GM12878 (cell line): ENCODE measurements at regions not wholly inside any gene's neighbourhood (a gene's known extent, or its start where the extent isn't known, plus 50 kb on each side); places are given as distances from the start of the nearest gene placed in this dataset.

Source experiments
- ATAC-seq: fragments of 200-7000 bp; cut with Tn5 transposase; 3 replicates; pipeline ENCODE4 v1.9.1; 2020; ENCODE audit warnings: mild to moderate bottlenecking, moderate library complexity
- BruUV-seq: library from RNA; stranded (reverse); fragments of 400-500 nt; replicated peaks from 2 replicates; lab custom pipeline; 2021; lab: Mats Ljungman, UMichigan
- CTCF ChIA-PET: fragments of 300-600 bp; sonication (Branson Sonifier 250); formaldehyde crosslinking; extraction: SDS; loops from one replicate; lab custom pipeline; 2021; ENCODE audit warnings: inconsistent platforms; lab: Yijun Ruan, JAX
- POLR2A ChIA-PET: fragments of 350-600 bp; formaldehyde crosslinking; extraction: SDS; loops from one replicate; lab custom pipeline; 2021; ENCODE audit warnings: inconsistent platforms; lab: Charles Lee
- RAD21 ChIA-PET: fragments of 300-600 bp; sonication (Branson Sonifier 250); formaldehyde crosslinking; loops from one replicate; lab custom pipeline; 2023; ENCODE audit warnings: antibody characterized with exemption; ENCODE audit not compliant: unreplicated experiment; lab: Charles Lee
- SMC1A ChIA-PET: fragments of 300-600 bp; sonication (Branson Sonifier 250); formaldehyde crosslinking; loops from one replicate; lab custom pipeline; 2023; ENCODE audit not compliant: unreplicated experiment, uncharacterized antibody; lab: Charles Lee
- DNase-seq: peaks from one replicate; pipeline ENCODE4 v3.0.0-alpha.2; 2011; ENCODE audit warnings: low read depth, low spot score
- FAIRE-seq: peaks from 3 replicates; lab custom pipeline; 2011; peaks lifted over from hg19 to GRCh38; lab: Jason Lieb, UNC
- H2AFZ ChIP-seq: 2 replicates; pipeline ENCODE4 v1.6.0; 2011; ENCODE audit warnings: low read depth, low read length, control low read depth; ENCODE audit not compliant: control insufficient read depth
- H3K27ac ChIP-seq: 2 replicates; pipeline ENCODE4 v1.5.1; 2011; ENCODE audit warnings: control low read depth; ENCODE audit not compliant: control insufficient read depth, insufficient read depth
- H3K27me3 ChIP-seq, 2 experiments: replicated peaks in 1 of 2; 2 replicates each; pipeline versions ENCODE4 v1.6.0 to v1.6.1; 2011; ENCODE audit warnings: low read length in 1 of 2; ENCODE audit not compliant: control insufficient read depth in 2 of 2, insufficient read depth in 2 of 2
- H3K36me3 ChIP-seq, 2 experiments: 2 replicates each; pipeline ENCODE4 v1.5.1; 2011; ENCODE audit warnings: low read length in 1 of 2; ENCODE audit not compliant: control insufficient read depth in 2 of 2, insufficient read depth in 2 of 2
- H3K4me1 ChIP-seq: 2 replicates; pipeline ENCODE4 v1.6.1; 2011; ENCODE audit warnings: mild to moderate bottlenecking, low read length, moderate library complexity, mixed read lengths; ENCODE audit not compliant: control insufficient read depth, insufficient read depth
- H3K4me2 ChIP-seq: 2 replicates; pipeline ENCODE4 v1.6.0; 2011; ENCODE audit warnings: control low read depth; ENCODE audit not compliant: control insufficient read depth, insufficient read depth
- H3K4me3 ChIP-seq: fragments of 200-600 bp; sonication (generic); 2 replicates; pipeline ENCODE4 v1.5.1; 2016
- H3K79me2 ChIP-seq: 2 replicates; pipeline ENCODE4 v1.6.0; 2011; ENCODE audit warnings: low read length; ENCODE audit not compliant: control insufficient read depth, insufficient read depth
- H3K9ac ChIP-seq: 2 replicates; pipeline ENCODE4 v1.8.0; 2011; ENCODE audit warnings: low read length, control low read depth, mixed read lengths; ENCODE audit not compliant: control insufficient read depth, insufficient read depth
- H3K9me3 ChIP-seq: replicated peaks from 3 replicates; pipeline ENCODE4 v1.5.1; 2011; ENCODE audit warnings: mild to moderate bottlenecking, low read length; ENCODE audit not compliant: control insufficient read depth, insufficient read depth
- H4K20me1 ChIP-seq: 2 replicates; pipeline ENCODE4 v1.6.0; 2011; ENCODE audit not compliant: control insufficient read depth, insufficient read depth
- ASH2L ChIP-seq: fragments of 300-600, 200-600 bp; sonication (generic); IDR thresholded peaks from 2 replicates; pipeline ENCODE4 v1.6.1; 2017; ENCODE audit warnings: low read depth, mild to moderate bottlenecking, borderline replicate concordance
- EP300 ChIP-seq, 2 experiments: fragments of 150-350 bp in 1 of 2; IDR thresholded peaks; 2 replicates each; pipeline ENCODE4 v1.6.1; 2011 to 2012; ENCODE audit warnings: low read depth in 2 of 2, low read length in 2 of 2, borderline replicate concordance in 1 of 2, improper control_type of control experiment in 1 of 2, inconsistent platforms in 1 of 2; ENCODE audit not compliant: control insufficient read depth in 1 of 2
- KDM1A ChIP-seq: fragments of 200-600 bp; sonication (generic); IDR thresholded peaks from 2 replicates; pipeline ENCODE4 v1.6.1; 2016; ENCODE audit warnings: borderline replicate concordance
- PAX8 ChIP-seq: fragments of 450-650 bp; IDR thresholded peaks from 2 replicates; pipeline ENCODE4 v1.6.1; 2017; ENCODE audit warnings: mild to moderate bottlenecking, moderate library complexity
- PML ChIP-seq: IDR thresholded peaks from 2 replicates; pipeline ENCODE4 v1.6.1; 2012; ENCODE audit warnings: low read length, inconsistent platforms
- POU2F2 ChIP-seq: IDR thresholded peaks from 3 replicates; pipeline ENCODE4 v1.6.1; 2011; ENCODE audit warnings: low read depth, mild to moderate bottlenecking, low read length, borderline replicate concordance
- TCF7 ChIP-seq: IDR thresholded peaks from 2 replicates; pipeline ENCODE4 v1.6.1; 2014; ENCODE audit warnings: antibody characterized with exemption, borderline replicate concordance
- YBX1 ChIP-seq: fragments of 450-650 bp; IDR thresholded peaks from 2 replicates; pipeline ENCODE4 v1.6.1; 2016; ENCODE audit warnings: antibody characterized with exemption
- ZBED1 ChIP-seq: IDR thresholded peaks from 2 replicates; pipeline ENCODE4 v1.6.1; 2016; ENCODE audit warnings: borderline replicate concordance
- WGBS: methylation state at CpG from one replicate; pipeline ENCODE4 v1.1.6; 2016; ENCODE audit warnings: low lambda C conversion rate; ENCODE audit not compliant: insufficient replicate concordance, insufficient coverage; ENCODE audit errors: missing lambda C conversion rate; 5-methylcytosine and 5-hydroxymethylcytosine counted together
- in situ Hi-C: fragments of 300-500 bp; cut with MboI; formaldehyde crosslinking; loops from 9 replicates; pipeline ENCODE4 v1.14.3; 2018; ENCODE audit warnings: mixed read lengths
- intact Hi-C: fragments of 100-400 bp; cut with micrococcal nuclease; formaldehyde crosslinking; loops from one replicate; pipeline ENCODE4 v1.14.2; 2022; ENCODE audit not compliant: unreplicated experiment
- TF ChIP-seq, protein P1 (sequence below): fragments of 450-650 bp; formaldehyde crosslinking; IDR thresholded peaks from 2 replicates; pipeline ENCODE4 v1.4.0; 2022; ENCODE audit warnings: mild to moderate bottlenecking, moderate library complexity
- TF ChIP-seq, protein P2 (sequence below): IDR thresholded peaks from 2 replicates; pipeline ENCODE4 v1.6.1; 2012; ENCODE audit warnings: mild to moderate bottlenecking, low read depth, low read length

DNA sequence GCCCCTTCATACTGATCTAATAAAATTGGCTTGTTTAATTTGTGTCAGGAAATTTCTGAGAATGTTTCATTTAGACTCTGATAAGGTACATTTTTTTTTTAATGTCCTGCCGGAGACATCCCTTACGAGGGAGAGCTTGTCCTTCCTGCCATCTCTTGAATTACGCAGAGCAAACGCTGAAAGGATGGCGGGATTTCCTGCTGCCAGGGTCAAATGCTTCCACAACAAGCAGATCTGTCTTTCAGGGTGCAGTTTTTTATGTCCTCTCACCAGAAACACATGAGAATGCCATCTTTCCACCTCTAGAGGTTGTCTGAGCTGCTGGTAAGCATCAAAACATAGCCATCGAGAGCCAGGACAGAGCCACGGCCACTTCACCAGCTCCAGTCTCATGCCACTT, 126.8 kb upstream of the ARHGAP5 start (continued):
- TF ChIP-seq, protein P1, sequence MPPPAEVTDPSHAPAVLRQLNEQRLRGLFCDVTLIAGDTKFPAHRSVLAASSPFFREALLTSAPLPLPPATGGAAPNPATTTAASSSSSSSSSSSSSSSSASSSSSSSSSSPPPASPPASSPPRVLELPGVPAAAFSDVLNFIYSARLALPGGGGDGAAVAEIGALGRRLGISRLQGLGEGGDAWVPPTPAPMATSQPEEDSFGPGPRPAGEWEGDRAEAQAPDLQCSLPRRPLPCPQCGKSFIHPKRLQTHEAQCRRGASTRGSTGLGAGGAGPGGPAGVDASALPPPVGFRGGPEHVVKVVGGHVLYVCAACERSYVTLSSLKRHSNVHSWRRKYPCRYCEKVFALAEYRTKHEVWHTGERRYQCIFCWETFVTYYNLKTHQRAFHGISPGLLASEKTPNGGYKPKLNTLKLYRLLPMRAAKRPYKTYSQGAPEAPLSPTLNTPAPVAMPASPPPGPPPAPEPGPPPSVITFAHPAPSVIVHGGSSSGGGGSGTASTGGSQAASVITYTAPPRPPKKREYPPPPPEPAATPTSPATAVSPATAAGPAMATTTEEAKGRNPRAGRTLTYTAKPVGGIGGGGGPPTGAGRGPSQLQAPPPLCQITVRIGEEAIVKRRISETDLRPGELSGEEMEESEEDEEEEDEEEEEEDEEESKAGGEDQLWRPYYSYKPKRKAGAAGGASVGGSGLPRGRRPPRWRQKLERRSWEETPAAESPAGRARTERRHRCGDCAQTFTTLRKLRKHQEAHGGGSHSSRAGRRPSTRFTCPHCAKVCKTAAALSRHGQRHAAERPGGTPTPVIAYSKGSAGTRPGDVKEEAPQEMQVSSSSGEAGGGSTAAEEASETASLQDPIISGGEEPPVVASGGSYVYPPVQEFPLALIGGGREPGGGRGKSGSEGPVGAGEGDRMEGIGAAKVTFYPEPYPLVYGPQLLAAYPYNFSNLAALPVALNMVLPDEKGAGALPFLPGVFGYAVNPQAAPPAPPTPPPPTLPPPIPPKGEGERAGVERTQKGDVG (CRISPR knock-in tag), result no peak
- TF ChIP-seq POU2F2, result no peak
- TF ChIP-seq ZBED1, result no peak
- no peak for TF ChIP-seq KDM1A
- TF ChIP-seq, all 136 proteins: peak for 0

DNA sequence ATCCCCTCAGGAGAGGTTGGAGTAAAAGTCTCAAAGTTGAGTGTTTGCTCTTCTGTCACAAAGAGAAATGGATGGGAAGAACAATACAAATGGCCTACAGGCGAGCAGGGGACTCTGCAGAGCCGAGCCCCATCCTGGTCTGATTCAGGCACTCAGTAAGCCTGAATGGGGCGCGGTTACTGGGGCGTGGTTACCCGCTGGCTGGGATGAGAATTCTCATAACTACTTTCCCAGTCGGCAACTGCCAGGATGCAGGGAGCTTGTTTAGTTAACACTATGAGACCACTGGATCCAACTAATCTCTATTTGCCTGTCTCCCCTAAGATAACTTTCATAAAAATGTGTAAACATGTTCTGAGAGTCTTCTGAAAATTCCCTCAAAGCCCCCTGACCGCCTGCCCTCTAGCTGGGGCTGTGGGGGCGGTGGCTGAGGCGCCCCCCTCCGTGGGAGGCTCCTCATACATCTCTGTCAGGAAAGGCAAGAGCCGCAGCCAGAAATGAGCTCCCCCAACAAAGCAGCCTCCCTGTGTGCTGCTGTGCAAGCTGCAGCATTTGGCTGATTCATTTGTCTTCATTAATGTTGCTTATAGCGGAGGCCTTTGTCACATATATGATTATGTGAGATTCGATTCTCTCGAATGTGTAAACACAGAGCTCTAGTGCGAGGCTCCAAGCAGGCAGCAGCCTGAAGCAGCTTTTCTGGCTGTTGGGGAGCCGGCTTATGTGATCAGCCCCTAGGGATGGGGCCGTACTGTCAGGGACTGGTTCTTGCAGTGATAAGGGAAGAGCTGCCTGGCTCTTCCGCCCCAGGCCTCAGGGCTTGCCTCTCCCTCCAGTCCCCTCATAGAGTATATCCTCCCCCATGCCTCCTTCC, 126.1 kb upstream of the ARHGAP5 start:
- Histone ChIP-seq H2AFZ (no peak overlapping the region), H3K4me1 (no peaks in the 10 kb centered on the region), H3K27ac (no peak overlapping the region), H3K9ac (no peak overlapping the region), H4K20me1 (no peaks in the 10 kb centered on the region), H3K79me2 (no peaks in the 10 kb centered on the region), H3K4me2 (no peak overlapping the region), H3K9me3 (no peaks in the 10 kb centered on the region), H3K36me3 (no peaks in the 10 kb centered on the region), H3K27me3 (no peaks in the 10 kb centered on the region), H3K4me3 (no peak overlapping the region)
- in situ Hi-C loops, result no loop called here
- ATAC-seq, result no peak
- DNase-seq, result no peak
- ChIA-PET CTCF (interaction anchor here (0.5 to 1.0 kb wide), 2 partner anchors 14 to 75 kb away, joined by 3 to 4 read pairs; no protein-coding TSS in a partner anchor), SMC1A (interaction anchor here (1.1 to 1.9 kb wide), 3 partner anchors 16 to 109 kb away, joined by 3 to 4 read pairs (median 3); no protein-coding TSS in a partner anchor), POLR2A (no interaction called here), RAD21 (no interaction called here)
- no TSS peak for BruUV-seq
- no peak for FAIRE-seq
- 23% methylated on average over 19 of the region's 19 CpGs for WGBS
- intact Hi-C loops, result no loop called here
- TF ChIP-seq PML, result no peak
- no peak for TF ChIP-seq ASH2L
- TF ChIP-seq, protein P2, sequence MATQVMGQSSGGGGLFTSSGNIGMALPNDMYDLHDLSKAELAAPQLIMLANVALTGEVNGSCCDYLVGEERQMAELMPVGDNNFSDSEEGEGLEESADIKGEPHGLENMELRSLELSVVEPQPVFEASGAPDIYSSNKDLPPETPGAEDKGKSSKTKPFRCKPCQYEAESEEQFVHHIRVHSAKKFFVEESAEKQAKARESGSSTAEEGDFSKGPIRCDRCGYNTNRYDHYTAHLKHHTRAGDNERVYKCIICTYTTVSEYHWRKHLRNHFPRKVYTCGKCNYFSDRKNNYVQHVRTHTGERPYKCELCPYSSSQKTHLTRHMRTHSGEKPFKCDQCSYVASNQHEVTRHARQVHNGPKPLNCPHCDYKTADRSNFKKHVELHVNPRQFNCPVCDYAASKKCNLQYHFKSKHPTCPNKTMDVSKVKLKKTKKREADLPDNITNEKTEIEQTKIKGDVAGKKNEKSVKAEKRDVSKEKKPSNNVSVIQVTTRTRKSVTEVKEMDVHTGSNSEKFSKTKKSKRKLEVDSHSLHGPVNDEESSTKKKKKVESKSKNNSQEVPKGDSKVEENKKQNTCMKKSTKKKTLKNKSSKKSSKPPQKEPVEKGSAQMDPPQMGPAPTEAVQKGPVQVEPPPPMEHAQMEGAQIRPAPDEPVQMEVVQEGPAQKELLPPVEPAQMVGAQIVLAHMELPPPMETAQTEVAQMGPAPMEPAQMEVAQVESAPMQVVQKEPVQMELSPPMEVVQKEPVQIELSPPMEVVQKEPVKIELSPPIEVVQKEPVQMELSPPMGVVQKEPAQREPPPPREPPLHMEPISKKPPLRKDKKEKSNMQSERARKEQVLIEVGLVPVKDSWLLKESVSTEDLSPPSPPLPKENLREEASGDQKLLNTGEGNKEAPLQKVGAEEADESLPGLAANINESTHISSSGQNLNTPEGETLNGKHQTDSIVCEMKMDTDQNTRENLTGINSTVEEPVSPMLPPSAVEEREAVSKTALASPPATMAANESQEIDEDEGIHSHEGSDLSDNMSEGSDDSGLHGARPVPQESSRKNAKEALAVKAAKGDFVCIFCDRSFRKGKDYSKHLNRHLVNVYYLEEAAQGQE, result no peak
- no peak for TF ChIP-seq TCF7
- no peak for TF ChIP-seq PAX8
- no peak for TF ChIP-seq YBX1
- no peak for TF ChIP-seq EP300 (IDR thresholded peaks at IDR 0.05; ENCODE audit: borderline replicate concordance in 1 of 2, control insufficient read depth in 1 of 2, low read depth in 2 of 2, low read length in 2 of 2)
